ENCODE measurements at regions not wholly inside any gene's neighbourhood (a gene's known extent, or its start where the extent isn't known, plus 50 kb on each side); places are given as distances from the start of the nearest gene placed in this dataset.

DNA sequence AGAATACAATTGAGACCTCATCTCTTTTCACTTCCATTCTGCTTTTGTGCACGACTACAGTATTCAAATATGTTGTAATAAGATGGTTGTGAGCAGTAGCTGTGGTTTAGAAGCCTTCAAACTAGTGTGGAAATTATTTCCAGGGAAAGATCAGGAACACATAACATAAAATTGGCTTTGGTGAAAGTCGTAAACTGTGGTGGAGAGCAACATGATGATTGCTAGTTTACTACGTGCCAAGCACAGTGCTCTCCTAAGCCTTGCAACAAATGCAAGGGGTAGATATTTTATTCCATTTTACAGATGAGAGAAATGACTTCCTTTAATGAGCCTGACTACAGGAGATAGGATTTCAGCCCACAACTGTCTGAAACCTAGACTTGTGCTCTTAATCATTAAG, 172.4 kb upstream of the LMNTD1 start:
- Histone ChIP-seq H4K5ac (ENCODE audit: insufficient read length, low read depth, low read length) (no peak overlapping the region), H3K23ac (ENCODE audit: insufficient read length, low read depth, low read length) (no peak overlapping the region), H2BK12ac (ENCODE audit: insufficient read length, low read depth, low read length) (no peak overlapping the region), H2BK120ac (ENCODE audit: low read depth, low read length, poor library complexity, severe bottlenecking) (no peak overlapping the region), H3K27me3 (ENCODE audit: insufficient read depth, low read length) (no peaks in the 10 kb centered on the region), H3K23me2 (ENCODE audit: insufficient read length, low read depth, low read length, poor library complexity, severe bottlenecking) (no peaks in the 10 kb centered on the region), H3K4me1 (ENCODE audit: insufficient read depth, low read length) (no peaks in the 10 kb centered on the region), H2AK5ac (ENCODE audit: insufficient read length, low read length) (no peak overlapping the region), H3K4ac (ENCODE audit: low read depth, low read length) (no peak overlapping the region), H3K14ac (ENCODE audit: insufficient read depth, low read length) (no peak overlapping the region), H2BK15ac (ENCODE audit: low read depth, low read length) (no peak overlapping the region), H4K20me1 (ENCODE audit: control insufficient read depth, insufficient read depth, insufficient read length) (no peaks in the 10 kb centered on the region), H3K9ac (ENCODE audit: extremely low read depth, insufficient read length, low read length) (no peak overlapping the region), H2AFZ (ENCODE audit: low read length) (no peak overlapping the region), H3K79me2 (ENCODE audit: insufficient read depth, low read length) (no peaks in the 10 kb centered on the region), H3K18ac (ENCODE audit: insufficient read length, low read depth, low read length) (no peak overlapping the region), H3T11ph (ENCODE audit: low read length) (no peak overlapping the region), H2BK5ac (ENCODE audit: insufficient read length, low read length) (no peak overlapping the region), H2BK20ac (ENCODE audit: low read depth, low read length, poor library complexity, severe bottlenecking) (no peak overlapping the region), H3K79me1 (ENCODE audit: insufficient read depth, low read depth, low read length, poor library complexity, severe bottlenecking) (no peaks in the 10 kb centered on the region), H3K4me2 (ENCODE audit: insufficient read depth, insufficient read length, low read length) (no peak overlapping the region), H3K9me3 (ENCODE audit: control insufficient read depth, low read depth, low read length) (no peaks in the 10 kb centered on the region), H4K91ac (ENCODE audit: insufficient read length, low read depth, low read length) (no peak overlapping the region), H3K27ac (ENCODE audit: insufficient read length, low read depth, low read length) (no peak overlapping the region), H4K8ac (replicated peaks; ENCODE audit: insufficient read length, low read depth, low read length) (no peak overlapping the region), H3K56ac (ENCODE audit: insufficient read length, low read depth, low read length) (no peak overlapping the region)
- Mint-ChIP-seq H3K4me1 (peaks cover 5 to 6% of the 10 kb centered on the region in 2 experiments), H3K27ac (no peak overlapping the region), H3K27me3 (ENCODE audit: low read depth) (no peaks in the 10 kb centered on the region), H3K9me3 (no peaks in the 10 kb centered on the region), H3K36me3 (ENCODE audit: insufficient read depth in 1 of 3, low read depth in 3 of 3) (no peaks in the 10 kb centered on the region), H3K4me3 (no peak overlapping the region)
- no CpG with 5 or more reads among the region's 3 CpGs for WGBS (ENCODE audit: extremely low coverage, insufficient read length, low lambda C conversion rate)
- TF ChIP-seq, protein P1, sequence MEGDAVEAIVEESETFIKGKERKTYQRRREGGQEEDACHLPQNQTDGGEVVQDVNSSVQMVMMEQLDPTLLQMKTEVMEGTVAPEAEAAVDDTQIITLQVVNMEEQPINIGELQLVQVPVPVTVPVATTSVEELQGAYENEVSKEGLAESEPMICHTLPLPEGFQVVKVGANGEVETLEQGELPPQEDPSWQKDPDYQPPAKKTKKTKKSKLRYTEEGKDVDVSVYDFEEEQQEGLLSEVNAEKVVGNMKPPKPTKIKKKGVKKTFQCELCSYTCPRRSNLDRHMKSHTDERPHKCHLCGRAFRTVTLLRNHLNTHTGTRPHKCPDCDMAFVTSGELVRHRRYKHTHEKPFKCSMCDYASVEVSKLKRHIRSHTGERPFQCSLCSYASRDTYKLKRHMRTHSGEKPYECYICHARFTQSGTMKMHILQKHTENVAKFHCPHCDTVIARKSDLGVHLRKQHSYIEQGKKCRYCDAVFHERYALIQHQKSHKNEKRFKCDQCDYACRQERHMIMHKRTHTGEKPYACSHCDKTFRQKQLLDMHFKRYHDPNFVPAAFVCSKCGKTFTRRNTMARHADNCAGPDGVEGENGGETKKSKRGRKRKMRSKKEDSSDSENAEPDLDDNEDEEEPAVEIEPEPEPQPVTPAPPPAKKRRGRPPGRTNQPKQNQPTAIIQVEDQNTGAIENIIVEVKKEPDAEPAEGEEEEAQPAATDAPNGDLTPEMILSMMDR (conservative IDR thresholded peaks at IDR 0.05): no peak
- no peak for DNase-seq
